H1 (cell line): ENCODE measurements at regions not wholly inside any gene's neighbourhood (a gene's known extent, or its start where the extent isn't known, plus 50 kb on each side); places are given as distances from the start of the nearest gene placed in this dataset.

ENCODE experiments used
- CTCF ChIA-PET: fragments of 300-600 bp; sonication (Branson Sonifier 250); formaldehyde crosslinking; loops from one replicate; lab custom pipeline; 2021; ENCODE audit not compliant: partially characterized antibody; lab: Charles Lee
- POLR2A ChIA-PET: fragments of 300-600 bp; sonication (Branson Sonifier 250); formaldehyde crosslinking; loops from one replicate; lab custom pipeline; 2021; ENCODE audit warnings: inconsistent platforms; ENCODE audit not compliant: partially characterized antibody; lab: Charles Lee
- DNase-seq, 2 experiments: peaks; one replicate each; pipeline versions ENCODE4 v3.0.0 to v3.0.0-alpha.2; 2010 to 2022; ENCODE audit warnings: low spot score in 2 of 2, low read depth in 1 of 2, mixed read lengths in 1 of 2
- FAIRE-seq: peaks from 2 replicates; lab custom pipeline; 2011; peaks lifted over from hg19 to GRCh38; lab: Jason Lieb, UNC
- H2AFZ ChIP-seq: 2 replicates; pipeline ENCODE4 v1.8.1; 2012; ENCODE audit warnings: low read length, inconsistent platforms
- H2AK5ac ChIP-seq: 2 replicates; pipeline ENCODE4 v1.6.1; 2013; ENCODE audit warnings: low read depth, low read length
- H2BK120ac ChIP-seq: replicated peaks from 2 replicates; pipeline ENCODE3; 2013; ENCODE audit warnings: low read depth, low read length, inconsistent platforms
- H2BK12ac ChIP-seq: 2 replicates; pipeline ENCODE4 v1.6.1; 2013; ENCODE audit warnings: low read depth, low read length
- H2BK15ac ChIP-seq: 2 replicates; pipeline ENCODE4 v1.6.1; 2013; ENCODE audit warnings: low read length
- H2BK20ac ChIP-seq: 2 replicates; pipeline ENCODE4 v1.6.1; 2013; ENCODE audit warnings: low read length
- H2BK5ac ChIP-seq: 2 replicates; pipeline ENCODE4 v1.6.1; 2013; ENCODE audit warnings: low read depth, low read length
- H3K14ac ChIP-seq: 2 replicates; pipeline ENCODE4 v1.6.1; 2013; ENCODE audit warnings: inconsistent platforms; ENCODE audit not compliant: insufficient read length
- H3K18ac ChIP-seq: 2 replicates; pipeline ENCODE4 v1.6.1; 2013; ENCODE audit warnings: low read length; ENCODE audit errors: extremely low read depth
- H3K23ac ChIP-seq: 2 replicates; pipeline ENCODE4 v1.6.1; 2013; ENCODE audit warnings: inconsistent platforms; ENCODE audit not compliant: insufficient read length
- H3K23me2 ChIP-seq: 2 replicates; pipeline ENCODE4 v1.6.1; 2013; ENCODE audit warnings: low read depth, low read length
- H3K27ac ChIP-seq: 2 replicates; pipeline ENCODE4 v1.6.1; 2011; ENCODE audit warnings: low read depth, low read length, inconsistent platforms
- H3K27me3 ChIP-seq, 4 experiments: replicated peaks in 1 of 4; 1 replicate in 1 of 4; 2 replicates in 3 of 4; pipeline versions ENCODE4 v1.6.1 to v1.8.1; 2011 to 2013; ENCODE audit warnings: low read length in 3 of 4, mild to moderate bottlenecking in 3 of 4, inconsistent platforms in 2 of 4, mixed read lengths in 2 of 4, moderate library complexity in 1 of 4; ENCODE audit not compliant: control insufficient read depth in 3 of 4, insufficient read depth in 3 of 4; ENCODE audit errors: extremely low read depth in 1 of 4
- H3K36me3 ChIP-seq, 4 experiments: 2 replicates each; pipeline versions ENCODE4 v1.6.1 to v1.8.1; 2011 to 2013; ENCODE audit warnings: mild to moderate bottlenecking in 4 of 4, low read length in 3 of 4, moderate library complexity in 2 of 4, control low read depth in 1 of 4, inconsistent platforms in 1 of 4; ENCODE audit not compliant: insufficient read depth in 4 of 4, control insufficient read depth in 2 of 4
- H3K4ac ChIP-seq: replicated peaks from 2 replicates; pipeline ENCODE3; 2013; ENCODE audit warnings: low read length, low read depth, mixed read lengths, inconsistent platforms; ENCODE audit not compliant: insufficient read length
- H3K4me1 ChIP-seq, 4 experiments: replicated peaks in 1 of 4; 1 replicate in 1 of 4; 2 replicates in 3 of 4; pipeline versions ENCODE4 v1.6.1 to v1.8.1; 2011 to 2013; ENCODE audit warnings: low read length in 3 of 4, inconsistent platforms in 2 of 4, mixed read lengths in 1 of 4; ENCODE audit not compliant: insufficient read depth in 4 of 4, control insufficient read depth in 3 of 4
- H3K4me2 ChIP-seq, 2 experiments: 2 replicates each; pipeline versions ENCODE4 v1.6.1 to v1.8.1; 2011 to 2013; ENCODE audit warnings: low read depth in 2 of 2, low read length in 2 of 2, control low read depth in 1 of 2, inconsistent platforms in 1 of 2, mild to moderate bottlenecking in 1 of 2; ENCODE audit not compliant: insufficient read depth in 1 of 2
- H3K4me3 ChIP-seq, 4 experiments: fragments of 200-600, 300-600 bp in 1 of 4; sonication (generic), shearing (Covaris generic), sonication (Bioruptor Twin) in 1 of 4; 2 replicates each; pipeline versions ENCODE4 v1.5.1 to v1.8.1; 2011 to 2016; ENCODE audit warnings: low read length in 4 of 4, low read depth in 3 of 4, control low read depth in 2 of 4, inconsistent platforms in 2 of 4, mild to moderate bottlenecking in 2 of 4, mixed read lengths in 1 of 4, moderate library complexity in 1 of 4; ENCODE audit not compliant: insufficient read depth in 2 of 4; ENCODE audit errors: extremely low read depth in 1 of 4
- H3K56ac ChIP-seq: replicated peaks from 2 replicates; pipeline ENCODE3; 2013; ENCODE audit warnings: low read depth, mild to moderate bottlenecking, mixed read lengths, low read length, inconsistent platforms; ENCODE audit not compliant: insufficient read length
- H3K79me1 ChIP-seq: 2 replicates; pipeline ENCODE4 v1.6.1; 2013; ENCODE audit warnings: low read depth, low read length, control low read depth
- H3K79me2 ChIP-seq, 2 experiments: 2 replicates each; pipeline versions ENCODE4 v1.6.1 to v1.8.1; 2012 to 2013; ENCODE audit warnings: low read length in 2 of 2, mild to moderate bottlenecking in 2 of 2, inconsistent platforms in 1 of 2; ENCODE audit not compliant: insufficient read depth in 2 of 2, control insufficient read depth in 1 of 2
- H3K9ac ChIP-seq, 4 experiments: replicated peaks in 1 of 4; 1 replicate in 1 of 4; 2 replicates in 3 of 4; pipeline versions ENCODE4 v1.6.1 to v1.8.1; 2011 to 2013; ENCODE audit warnings: low read depth in 3 of 4, low read length in 3 of 4, control low read depth in 2 of 4, mild to moderate bottlenecking in 2 of 4, moderate library complexity in 2 of 4, inconsistent platforms in 1 of 4; ENCODE audit errors: extremely low read depth in 1 of 4
- H3K9me3 ChIP-seq, 2 experiments: 2 replicates each; pipeline versions ENCODE4 v1.6.1 to v1.8.1; 2012 to 2013; ENCODE audit warnings: mild to moderate bottlenecking in 2 of 2, moderate library complexity in 2 of 2, control low read depth in 1 of 2, inconsistent platforms in 1 of 2, low read depth in 1 of 2, low read length in 1 of 2, mixed read lengths in 1 of 2; ENCODE audit not compliant: insufficient read depth in 2 of 2
- H4K20me1 ChIP-seq, 2 experiments: replicated peaks in 1 of 2; 2 replicates each; pipeline versions ENCODE3 to v1.8.1; 2011 to 2013; ENCODE audit warnings: inconsistent platforms in 2 of 2, low read length in 2 of 2, mild to moderate bottlenecking in 1 of 2; ENCODE audit not compliant: insufficient read depth in 2 of 2, control insufficient read depth in 1 of 2
- H4K5ac ChIP-seq: 2 replicates; pipeline ENCODE4 v1.6.1; 2013; ENCODE audit warnings: low read length, low read depth, mixed read lengths, inconsistent platforms; ENCODE audit not compliant: insufficient read length
- H4K8ac ChIP-seq: 2 replicates; pipeline ENCODE4 v1.8.0; 2013; ENCODE audit warnings: mild to moderate bottlenecking, moderate library complexity, low read length, inconsistent platforms; ENCODE audit not compliant: insufficient read depth; ENCODE audit errors: extremely low read depth
- H4K91ac ChIP-seq: replicated peaks from 2 replicates; pipeline ENCODE3; 2013; ENCODE audit warnings: low read length, mixed read lengths, inconsistent platforms; ENCODE audit not compliant: insufficient read length
- CBX5 ChIP-seq: fragments of 300-800, 300-1000 bp; sonication (generic); IDR thresholded peaks from 2 replicates; pipeline ENCODE4 v1.7.1; 2016; ENCODE audit warnings: antibody characterized with exemption, low read length, low read depth
- CHD1 ChIP-seq: IDR thresholded peaks from 2 replicates; pipeline ENCODE4 v1.6.1; 2012; ENCODE audit warnings: low read depth, low read length, improper control_type of control experiment
- NANOG ChIP-seq: IDR thresholded peaks from 2 replicates; pipeline ENCODE4 v1.6.1; 2011; ENCODE audit warnings: low read length, low read depth, mild to moderate bottlenecking, inconsistent platforms; ENCODE audit not compliant: insufficient read depth, poor library complexity, severe bottlenecking
- POLR2AphosphoS5 ChIP-seq: IDR thresholded peaks from 2 replicates; pipeline ENCODE4 v1.6.1; 2011; ENCODE audit warnings: low read depth, low read length
- RNF2 ChIP-seq: fragments of 200-900, 300-1000 bp; sonication (generic); IDR thresholded peaks from 2 replicates; pipeline ENCODE4 v1.7.1; 2016; ENCODE audit warnings: borderline replicate concordance, low read depth, mild to moderate bottlenecking, antibody characterized with exemption, low read length; ENCODE audit not compliant: poor library complexity, severe bottlenecking; ENCODE audit errors: missing control alignments
- SP4 ChIP-seq: IDR thresholded peaks from 2 replicates; pipeline ENCODE4 v1.6.1; 2012; ENCODE audit warnings: low read length, inconsistent platforms
- SRF ChIP-seq: IDR thresholded peaks from 2 replicates; pipeline ENCODE4 v1.6.1; 2011; ENCODE audit warnings: mild to moderate bottlenecking, low read depth, low read length, moderate library complexity
- WGBS, 2 experiments: shearing (Covaris generic) in 1 of 2; methylation state at CpG; one replicate each; pipeline versions ENCODE4 v1.1.6 to v1.1.7; 2013 to 2015; ENCODE audit warnings: low lambda C conversion rate in 2 of 2, mixed read lengths in 2 of 2, inconsistent platforms in 1 of 2, low coverage in 1 of 2, missing lambda C conversion rate in 1 of 2; ENCODE audit not compliant: insufficient replicate concordance in 2 of 2, insufficient coverage in 1 of 2, insufficient read length in 1 of 2; ENCODE audit errors: extremely low coverage in 1 of 2, missing lambda C conversion rate in 1 of 2; 5-methylcytosine and 5-hydroxymethylcytosine counted together
- TF ChIP-seq, protein P1 (sequence below): IDR thresholded peaks from 2 replicates; pipeline ENCODE4 v1.6.1; 2011; ENCODE audit warnings: low read length, improper control_type of control experiment
- TF ChIP-seq, protein P2 (sequence below), 3 experiments: IDR thresholded peaks; 1 replicate in 2 of 3; 2 replicates in 1 of 3; pipeline versions ENCODE4 v1.5.1 to v1.6.1; 2011; ENCODE audit warnings: low read length in 3 of 3, mild to moderate bottlenecking in 3 of 3, inconsistent platforms in 2 of 3, low read depth in 1 of 3, moderate library complexity in 1 of 3; ENCODE audit not compliant: insufficient read depth in 1 of 3; ENCODE audit errors: control extremely low read depth in 1 of 3
- TF ChIP-seq, protein P3 (sequence below): IDR thresholded peaks from 2 replicates; pipeline ENCODE4 v1.6.1; 2011; ENCODE audit warnings: low read depth, mild to moderate bottlenecking, low read length; ENCODE audit not compliant: insufficient read depth

DNA sequence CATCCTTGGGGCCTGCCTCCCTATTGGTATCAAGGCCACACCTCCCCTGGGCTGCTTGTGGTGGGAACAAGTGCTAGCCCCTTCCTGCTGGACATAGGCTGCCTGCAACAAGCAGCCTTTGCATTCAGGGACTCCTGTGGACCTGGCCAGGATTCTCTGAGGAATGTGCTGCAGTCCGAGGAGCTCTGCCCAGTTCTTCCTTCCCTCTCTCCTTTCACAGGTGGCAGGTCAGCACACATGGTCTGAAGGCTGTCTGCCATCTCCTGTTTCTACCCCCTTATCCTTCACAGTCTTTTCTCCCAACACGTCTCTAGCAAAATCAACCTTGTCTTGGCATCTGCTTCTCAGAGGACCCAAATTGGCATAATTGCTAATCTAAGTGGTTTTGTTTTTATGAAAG lies 97.0 kb upstream of the LIPC start:
- Histone ChIP-seq H3K56ac (no peak overlapping the region), H4K5ac (no peak overlapping the region), H3K4ac (no peak overlapping the region), H3K27me3 (no peaks in the 10 kb centered on the region), H2BK120ac (no peak overlapping the region), H3K27ac (no peak overlapping the region), H2AK5ac (no peak overlapping the region), H2BK5ac (no peak overlapping the region), H3K4me1 (peaks cover 10 to 25% (median 16%) of the 10 kb centered on the region in 4 experiments; a peak in 6 of 7 replicates), H3K23me2 (no peaks in the 10 kb centered on the region), H3K23ac (no peak overlapping the region), H4K91ac (no peak overlapping the region), H4K8ac (no peak overlapping the region), H2BK12ac (no peak overlapping the region; the same call in 1 of the 2 replicates), H3K14ac (no peak overlapping the region), H2AFZ (no peak overlapping the region), H3K18ac (no peak overlapping the region), H2BK20ac (no peak overlapping the region), H3K36me3 (no peaks in the 10 kb centered on the region), H3K4me2 (no peak overlapping the region), H3K9me3 (peaks cover 2 to 4% of the 10 kb centered on the region in 2 experiments; a peak in 2 of 4 replicates), H3K79me2 (no peaks in the 10 kb centered on the region), H2BK15ac (no peak overlapping the region; the same call in 1 of the 2 replicates), H3K79me1 (no peaks in the 10 kb centered on the region), H3K9ac (no peak overlapping the region), H3K4me3 (no peak overlapping the region), H4K20me1 (no peaks in the 10 kb centered on the region)
- DNase-seq (no peak), FAIRE-seq (no peak)
- WGBS, 2 experiments = 97% methylated on average over 2 of the region's 2 CpGs; no CpG with 5 or more reads in 1 of the 2 experiments
- CTCF ChIA-PET = no interaction called here
- POLR2A ChIA-PET = no interaction called here
- TF ChIP-seq, protein P1, sequence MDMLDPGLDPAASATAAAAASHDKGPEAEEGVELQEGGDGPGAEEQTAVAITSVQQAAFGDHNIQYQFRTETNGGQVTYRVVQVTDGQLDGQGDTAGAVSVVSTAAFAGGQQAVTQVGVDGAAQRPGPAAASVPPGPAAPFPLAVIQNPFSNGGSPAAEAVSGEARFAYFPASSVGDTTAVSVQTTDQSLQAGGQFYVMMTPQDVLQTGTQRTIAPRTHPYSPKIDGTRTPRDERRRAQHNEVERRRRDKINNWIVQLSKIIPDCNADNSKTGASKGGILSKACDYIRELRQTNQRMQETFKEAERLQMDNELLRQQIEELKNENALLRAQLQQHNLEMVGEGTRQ = no peak
- no peak for TF ChIP-seq CBX5
- no peak for TF ChIP-seq RNF2
- TF ChIP-seq, protein P2, sequence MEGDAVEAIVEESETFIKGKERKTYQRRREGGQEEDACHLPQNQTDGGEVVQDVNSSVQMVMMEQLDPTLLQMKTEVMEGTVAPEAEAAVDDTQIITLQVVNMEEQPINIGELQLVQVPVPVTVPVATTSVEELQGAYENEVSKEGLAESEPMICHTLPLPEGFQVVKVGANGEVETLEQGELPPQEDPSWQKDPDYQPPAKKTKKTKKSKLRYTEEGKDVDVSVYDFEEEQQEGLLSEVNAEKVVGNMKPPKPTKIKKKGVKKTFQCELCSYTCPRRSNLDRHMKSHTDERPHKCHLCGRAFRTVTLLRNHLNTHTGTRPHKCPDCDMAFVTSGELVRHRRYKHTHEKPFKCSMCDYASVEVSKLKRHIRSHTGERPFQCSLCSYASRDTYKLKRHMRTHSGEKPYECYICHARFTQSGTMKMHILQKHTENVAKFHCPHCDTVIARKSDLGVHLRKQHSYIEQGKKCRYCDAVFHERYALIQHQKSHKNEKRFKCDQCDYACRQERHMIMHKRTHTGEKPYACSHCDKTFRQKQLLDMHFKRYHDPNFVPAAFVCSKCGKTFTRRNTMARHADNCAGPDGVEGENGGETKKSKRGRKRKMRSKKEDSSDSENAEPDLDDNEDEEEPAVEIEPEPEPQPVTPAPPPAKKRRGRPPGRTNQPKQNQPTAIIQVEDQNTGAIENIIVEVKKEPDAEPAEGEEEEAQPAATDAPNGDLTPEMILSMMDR (IDR thresholded peaks at IDR 0.05; ENCODE audit: control extremely low read depth in 1 of 3, insufficient read depth in 1 of 3, low read depth in 1 of 3, low read length in 3 of 3) = no peak
- no peak for TF ChIP-seq CHD1
- no peak for TF ChIP-seq NANOG
- TF ChIP-seq, protein P3, sequence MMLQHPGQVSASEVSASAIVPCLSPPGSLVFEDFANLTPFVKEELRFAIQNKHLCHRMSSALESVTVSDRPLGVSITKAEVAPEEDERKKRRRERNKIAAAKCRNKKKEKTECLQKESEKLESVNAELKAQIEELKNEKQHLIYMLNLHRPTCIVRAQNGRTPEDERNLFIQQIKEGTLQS = no peak
- TF ChIP-seq SRF = no peak
- TF ChIP-seq POLR2AphosphoS5 = no peak
- no peak for TF ChIP-seq SP4
